ENCODE measurements at regions not wholly inside any gene's neighbourhood (a gene's known extent, or its start where the extent isn't known, plus 50 kb on each side); places are given as distances from the start of the nearest gene placed in this dataset.
"Not testable (repeated sequence)": the region's sequence is repeated elsewhere in the genome, so short reads cannot be mapped to it uniquely, and the experiment has no call there.

- Histone ChIP-seq H3K27ac (ENCODE audit: low read depth, low read length, poor library complexity, severe bottlenecking) (no peak overlapping the region), H3K4me1 (ENCODE audit: insufficient read depth, low read length, poor library complexity, severe bottlenecking) (no peaks in the 10 kb centered on the region), H3K9me3 (ENCODE audit: low read depth, low read length, poor library complexity, severe bottlenecking) (no peaks in the 10 kb centered on the region), H3K4me3 (ENCODE audit: low read depth, low read length, poor library complexity, severe bottlenecking) (no peak overlapping the region), H3K36me3 (ENCODE audit: insufficient read depth, low read length, poor library complexity, severe bottlenecking) (no peaks in the 10 kb centered on the region), H3K27me3 (replicated peaks; ENCODE audit: insufficient read depth, low read depth, low read length, poor library complexity) (no peaks in the 10 kb centered on the region)
- no TSS peak for BruUV-seq (replicated peaks)
- intact Hi-C loops (cut with micrococcal nuclease; ENCODE audit: unreplicated experiment): no loop called here
- CTCF ChIA-PET: no interaction called here
- no peak for DNase-seq (ENCODE audit: low spot score)
- TF ChIP-seq CTCF (conservative IDR thresholded peaks at IDR 0.05; ENCODE audit: low read depth, low read length) (no peak), EZH2 (IDR thresholded peaks at IDR 0.05; ENCODE audit: borderline replicate concordance, low read depth, low read length, poor library complexity, severe bottlenecking) (no peak)
- POLR2A ChIA-PET (ENCODE audit: low non-redundant PET): no interaction called here
These were observed 997.2 kb downstream of the DIPK2A start for GRCh38 chr3:144968750-144969350.

- DNase-seq (ENCODE audit: low spot score); BruUV-seq (replicated peaks); H3K4me1 ChIP-seq (ENCODE audit: insufficient read depth, low read length, poor library complexity, severe bottlenecking); intact Hi-C loops (cut with micrococcal nuclease; ENCODE audit: unreplicated experiment); H3K27me3 ChIP-seq (replicated peaks; ENCODE audit: insufficient read depth, low read depth, low read length, poor library complexity); H3K36me3 ChIP-seq (ENCODE audit: insufficient read depth, low read length, poor library complexity, severe bottlenecking); H3K27ac ChIP-seq (ENCODE audit: low read depth, low read length, poor library complexity, severe bottlenecking); H3K4me3 ChIP-seq (ENCODE audit: low read depth, low read length, poor library complexity, severe bottlenecking); POLR2A ChIA-PET (ENCODE audit: low non-redundant PET); H3K9me3 ChIP-seq (ENCODE audit: low read depth, low read length, poor library complexity, severe bottlenecking); CTCF ChIA-PET: not testable (repeated sequence)
These were observed 1012.9 kb downstream of the DIPK2A start for GRCh38 chr3:144984481-144984880.

GRCh38 chr3:144989807-144990206 lies 1018.2 kb downstream of the DIPK2A start:
- ChIA-PET CTCF (no interaction called here), POLR2A (ENCODE audit: low non-redundant PET) (no interaction called here)
- Histone ChIP-seq H3K27me3 (replicated peaks; ENCODE audit: insufficient read depth, low read depth, low read length, poor library complexity) (no peaks in the 10 kb centered on the region), H3K4me3 (ENCODE audit: low read depth, low read length, poor library complexity, severe bottlenecking) (no peak overlapping the region), H3K36me3 (ENCODE audit: insufficient read depth, low read length, poor library complexity, severe bottlenecking) (no peaks in the 10 kb centered on the region), H3K27ac (ENCODE audit: low read depth, low read length, poor library complexity, severe bottlenecking) (no peak overlapping the region), H3K9me3 (ENCODE audit: low read depth, low read length, poor library complexity, severe bottlenecking) (no peaks in the 10 kb centered on the region), H3K4me1 (ENCODE audit: insufficient read depth, low read length, poor library complexity, severe bottlenecking) (no peaks in the 10 kb centered on the region)
- no peak for TF ChIP-seq EZH2 (IDR thresholded peaks at IDR 0.05; ENCODE audit: borderline replicate concordance, low read depth, low read length, poor library complexity, severe bottlenecking)
- TF ChIP-seq CTCF (conservative IDR thresholded peaks at IDR 0.05; ENCODE audit: low read depth, low read length): no peak
- intact Hi-C loops (cut with micrococcal nuclease; ENCODE audit: unreplicated experiment): no loop called here
- peak; percentile 4 for DNase-seq (ENCODE audit: low spot score)
- no TSS peak for BruUV-seq (replicated peaks)

- Histone ChIP-seq H3K4me3 (ENCODE audit: low read depth, low read length, poor library complexity, severe bottlenecking) (no peak overlapping the region), H3K4me1 (ENCODE audit: insufficient read depth, low read length, poor library complexity, severe bottlenecking) (no peaks in the 10 kb centered on the region), H3K27me3 (replicated peaks; ENCODE audit: insufficient read depth, low read depth, low read length, poor library complexity) (no peaks in the 10 kb centered on the region), H3K27ac (ENCODE audit: low read depth, low read length, poor library complexity, severe bottlenecking) (no peak overlapping the region), H3K9me3 (ENCODE audit: low read depth, low read length, poor library complexity, severe bottlenecking) (no peaks in the 10 kb centered on the region), H3K36me3 (ENCODE audit: insufficient read depth, low read length, poor library complexity, severe bottlenecking) (no peaks in the 10 kb centered on the region)
- DNase-seq (ENCODE audit: low spot score): no peak
- no TSS peak for BruUV-seq (replicated peaks)
- intact Hi-C loops (cut with micrococcal nuclease; ENCODE audit: unreplicated experiment): no loop called here
- TF ChIP-seq EZH2 (IDR thresholded peaks at IDR 0.05; ENCODE audit: borderline replicate concordance, low read depth, low read length, poor library complexity, severe bottlenecking) (no peak), CTCF (conservative IDR thresholded peaks at IDR 0.05; ENCODE audit: low read depth, low read length) (no peak)
- CTCF ChIA-PET: no interaction called here
- POLR2A ChIA-PET (ENCODE audit: low non-redundant PET): no interaction called here
These were observed 1024.2 kb downstream of the DIPK2A start for GRCh38 chr3:144995856-144996255.

All from A673 (cell line).